ENCODE measurements at regions not wholly inside any gene's neighbourhood (a gene's known extent, or its start where the extent isn't known, plus 50 kb on each side); places are given as distances from the start of the nearest gene placed in this dataset.
A peak's percentile ranks its signal among the peaks of the same experiment; 100 is the strongest.

DNA sequence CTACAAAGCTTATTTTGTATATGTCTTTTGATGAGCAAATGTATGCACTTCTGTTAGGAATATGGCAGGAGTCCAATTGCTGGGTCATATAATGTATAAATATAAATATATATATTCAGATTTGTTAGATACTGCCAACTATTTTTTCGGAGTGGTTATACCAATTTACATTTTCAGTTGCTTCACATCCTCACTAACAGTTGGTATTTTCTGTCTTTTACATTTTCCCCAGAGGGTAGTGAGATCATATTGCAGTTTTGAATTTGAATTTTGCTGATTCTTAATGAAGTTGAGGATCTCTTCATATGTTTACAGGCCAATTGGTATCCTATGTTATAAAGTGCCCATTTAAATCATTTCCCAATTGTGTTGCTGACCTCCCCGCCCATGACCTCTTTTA lies 139.0 kb upstream of the KCNMB2 start:
- DNase-seq = no peak

DNA sequence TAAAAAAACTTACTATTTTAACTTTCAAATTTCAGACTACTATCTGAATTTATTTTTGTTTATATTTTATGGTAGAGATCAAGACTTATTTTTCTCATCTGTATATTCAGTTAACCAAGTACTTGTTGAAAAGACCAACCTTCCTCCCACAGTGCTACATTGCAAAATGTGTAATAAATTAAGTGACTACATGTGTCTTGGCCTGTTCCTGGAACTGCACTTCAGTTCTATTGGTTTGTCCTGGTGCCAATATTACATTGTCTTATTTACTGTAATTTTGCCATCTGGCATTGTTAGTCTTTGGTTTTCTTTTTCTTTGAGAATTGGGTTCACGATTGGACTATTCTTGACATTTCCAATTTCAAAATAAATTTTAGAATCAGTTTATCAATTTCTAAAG lies 138.4 kb upstream of the KCNMB2 start:
- DNase-seq = no peak

DNA sequence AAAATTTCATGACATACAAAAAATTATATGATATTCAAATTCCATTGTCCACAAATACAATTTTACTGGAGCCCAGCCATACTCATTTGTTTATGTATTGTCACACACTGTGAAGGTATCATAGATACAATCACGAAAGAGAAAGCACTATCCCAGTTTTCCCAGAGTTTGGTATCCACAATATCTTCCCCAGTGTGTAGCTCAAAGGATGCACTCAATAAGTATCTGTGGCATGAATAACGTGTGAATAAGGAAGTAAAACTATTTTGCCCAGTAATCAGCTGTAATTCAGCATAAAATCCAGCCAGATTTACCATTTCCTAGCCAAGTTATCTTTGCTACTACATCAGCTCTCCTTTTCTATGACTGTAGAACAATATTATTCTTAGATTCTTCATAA lies 131.3 kb upstream of the KCNMB2 start:
- DNase-seq = no peak

DNA sequence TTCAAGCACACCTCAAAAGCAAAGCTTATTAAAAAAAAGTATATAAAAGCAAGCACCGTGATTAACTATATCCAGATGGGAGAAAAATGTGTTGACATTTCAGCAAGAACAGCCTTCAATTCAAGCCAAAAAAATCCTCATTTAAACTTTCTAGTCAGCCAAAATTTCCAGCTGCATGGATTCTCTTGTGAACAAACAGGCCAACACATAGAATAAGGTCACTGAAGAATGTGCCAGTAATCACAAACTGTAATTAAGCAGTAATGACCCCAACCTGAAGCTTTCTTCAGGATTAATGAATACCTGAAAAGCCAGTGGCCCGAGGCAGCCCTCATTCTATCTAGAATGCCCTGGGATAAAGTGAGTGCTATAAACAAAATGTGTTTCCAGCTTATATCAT lies 130.7 kb upstream of the KCNMB2 start:
- no peak for DNase-seq

GRCh38 chr3:178406206-178406605 lies 130.0 kb upstream of the KCNMB2 start:
- DNase-seq = no peak

GRCh38 chr3:178415384-178415783 lies 120.9 kb upstream of the KCNMB2 start:
- no peak for DNase-seq

- no peak for DNase-seq
Measured at GRCh38 chr3:178417736-178418135, 118.5 kb upstream of the KCNMB2 start.

- no peak for DNase-seq
Measured at GRCh38 chr3:178419071-178419470, 117.2 kb upstream of the KCNMB2 start.

DNA sequence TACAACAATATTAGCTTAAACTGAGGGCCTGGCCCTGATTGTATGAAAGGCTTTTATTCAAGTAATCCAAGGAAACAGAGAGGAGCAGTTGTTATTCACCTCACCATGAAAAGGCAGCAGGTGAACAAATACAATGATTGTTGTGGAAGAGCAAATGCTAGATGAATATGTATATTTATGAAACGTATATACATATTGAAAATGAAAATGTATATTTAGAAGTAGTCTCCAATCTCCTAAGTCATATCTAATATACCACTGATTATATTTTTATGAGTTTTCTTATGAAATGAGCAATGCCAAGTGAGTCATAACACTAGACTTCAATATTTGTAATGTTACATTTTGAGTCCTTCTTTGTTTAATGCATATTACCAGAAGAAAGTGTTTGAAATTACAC lies 116.2 kb upstream of the KCNMB2 start:
- no peak for DNase-seq

DNA sequence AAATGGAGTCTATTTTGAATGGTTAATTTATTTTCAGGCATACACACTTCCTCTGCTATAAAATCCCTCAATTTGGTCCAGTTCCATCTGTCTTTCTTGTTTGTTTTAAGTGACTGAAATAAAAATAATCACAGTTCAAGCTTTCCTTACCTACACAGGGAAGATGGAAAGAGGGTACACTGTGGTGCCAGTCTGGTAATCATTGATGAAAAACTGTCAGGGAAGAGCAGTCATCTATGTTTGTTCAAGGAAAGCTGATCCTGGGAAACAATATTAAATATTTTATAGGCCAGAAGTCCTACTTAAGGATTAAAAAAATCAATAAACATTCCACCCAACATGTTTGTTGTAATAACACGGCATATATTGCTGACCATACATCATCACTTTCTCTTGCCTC lies 115.2 kb upstream of the KCNMB2 start:
- DNase-seq = no peak

GRCh38 chr3:178422406-178422805 lies 113.8 kb upstream of the KCNMB2 start:
- peak; percentile 10 for DNase-seq

DNA sequence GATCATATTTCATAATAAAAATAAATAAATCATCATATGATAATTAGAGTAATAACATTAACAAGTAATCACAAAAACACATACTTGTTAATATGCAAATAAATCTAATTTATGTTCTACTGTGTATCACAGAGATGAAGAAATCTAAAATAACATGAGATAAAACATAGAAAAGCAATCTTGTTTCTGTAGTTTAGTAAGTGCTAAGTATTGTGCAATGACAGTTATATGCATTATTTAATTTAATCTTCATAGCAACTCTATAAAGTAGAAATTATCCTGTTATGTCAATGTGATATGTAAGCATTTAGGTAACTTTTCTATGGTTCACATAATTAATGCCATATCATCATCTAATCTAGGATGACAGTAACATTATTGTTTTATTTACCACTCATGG lies 108.2 kb upstream of the KCNMB2 start:
- DNase-seq = no peak

GRCh38 chr3:178434206-178434805 lies 101.9 kb upstream of the KCNMB2 start:
- DNase-seq = peak; percentile 91

GRCh38 chr3:178435575-178435974 lies 100.7 kb upstream of the KCNMB2 start:
- DNase-seq = no peak

DNA sequence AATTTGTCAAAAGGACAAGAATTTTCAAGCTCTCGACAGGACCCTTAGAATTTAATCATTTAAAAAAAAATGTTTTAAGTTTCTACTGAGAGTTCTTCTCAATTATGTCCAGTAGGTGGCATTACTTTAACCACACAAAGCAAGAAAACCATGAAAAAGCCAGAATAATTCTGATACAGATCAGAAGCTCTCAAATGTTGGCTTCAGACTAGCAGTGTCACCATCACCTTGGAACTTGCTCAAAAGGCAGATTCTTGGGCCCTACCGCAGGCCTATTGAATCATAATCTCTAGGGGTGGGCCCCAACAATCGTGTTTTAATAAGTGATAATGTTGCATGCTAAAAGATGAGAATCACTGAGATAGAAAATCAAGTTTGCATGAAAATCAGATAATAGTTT lies 99.5 kb upstream of the KCNMB2 start:
- DNase-seq = peak; percentile 36

DNA sequence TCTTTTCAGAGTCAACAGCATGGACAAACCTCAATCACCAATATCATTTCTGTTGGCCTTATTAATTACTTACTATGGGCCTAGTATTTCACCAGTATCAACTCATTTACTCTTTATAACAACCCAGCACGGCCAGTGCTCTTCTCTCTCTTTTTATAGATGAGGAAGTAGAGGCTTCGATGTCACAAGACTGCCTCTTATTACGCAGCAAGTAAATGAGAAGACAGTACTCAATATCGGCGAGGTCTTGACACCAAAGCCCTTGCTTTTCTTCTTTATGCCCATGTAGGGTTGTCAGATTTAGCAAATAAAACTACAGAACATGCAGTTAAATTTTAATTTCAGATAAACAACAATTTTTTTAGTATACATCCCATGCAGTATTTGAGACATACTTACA lies 99.0 kb upstream of the KCNMB2 start:
- no peak for DNase-seq

DNA sequence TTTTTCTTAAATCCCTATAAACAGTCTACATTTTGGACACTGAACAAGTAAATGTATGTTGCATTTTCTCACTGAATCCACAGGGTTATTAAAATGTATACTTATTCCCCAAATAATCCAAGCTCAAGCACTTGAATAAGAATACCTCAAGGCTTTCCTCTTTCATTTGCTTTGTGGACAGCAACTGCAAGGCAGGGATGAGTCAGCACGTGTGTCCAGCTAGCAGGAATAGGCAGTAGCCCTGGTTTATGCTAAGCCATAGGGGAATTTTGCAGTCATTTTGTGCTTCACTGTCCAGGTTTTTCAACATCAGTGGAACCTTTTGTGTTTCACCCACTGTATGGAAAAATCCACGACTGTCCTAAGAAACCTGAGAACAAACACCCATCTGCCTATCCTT lies 96.7 kb upstream of the KCNMB2 start:
- peak; percentile 14 for DNase-seq

- peak; percentile 38 for DNase-seq
Measured at GRCh38 chr3:178440043-178440442, 96.2 kb upstream of the KCNMB2 start.

GRCh38 chr3:178443634-178444033 lies 92.6 kb upstream of the KCNMB2 start:
- DNase-seq = no peak

DNA sequence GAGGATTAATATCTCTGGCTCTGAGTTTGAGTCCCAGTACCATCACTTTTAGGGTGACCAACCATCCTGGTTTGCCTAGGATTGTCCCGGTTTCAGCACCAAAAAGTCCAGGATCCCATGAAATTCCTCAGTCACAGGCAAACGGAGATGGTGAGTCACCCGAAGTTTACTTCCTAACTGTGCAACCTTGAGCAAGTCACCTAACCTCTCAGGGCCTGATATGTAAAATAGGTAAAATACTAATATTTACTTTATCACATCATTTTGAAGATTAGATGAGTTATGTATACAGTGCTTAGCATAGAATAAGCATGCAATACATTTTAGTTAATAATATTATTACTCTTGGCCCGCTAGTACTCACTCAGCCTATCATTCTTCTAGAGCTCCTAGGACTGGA lies 91.1 kb upstream of the KCNMB2 start:
- DNase-seq = no peak

DNA sequence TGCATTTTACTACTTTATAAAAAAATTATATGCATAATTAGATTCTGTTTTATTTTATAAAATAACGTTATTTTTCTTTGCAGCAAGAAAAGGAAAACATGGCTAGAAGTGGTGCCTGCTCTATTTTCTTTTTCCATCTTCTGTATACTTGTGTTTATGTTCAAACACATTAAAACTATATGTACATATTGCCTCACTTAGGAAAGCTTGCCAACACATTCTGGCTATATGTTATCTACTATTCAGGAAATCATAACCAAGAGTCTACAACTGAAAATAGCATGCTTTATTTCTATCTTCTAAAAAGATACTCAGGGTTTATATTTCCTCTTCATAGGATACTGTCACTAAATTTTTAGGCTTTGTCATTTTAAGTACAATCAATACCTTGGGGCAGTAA lies 90.2 kb upstream of the KCNMB2 start:
- no peak for DNase-seq

DNA sequence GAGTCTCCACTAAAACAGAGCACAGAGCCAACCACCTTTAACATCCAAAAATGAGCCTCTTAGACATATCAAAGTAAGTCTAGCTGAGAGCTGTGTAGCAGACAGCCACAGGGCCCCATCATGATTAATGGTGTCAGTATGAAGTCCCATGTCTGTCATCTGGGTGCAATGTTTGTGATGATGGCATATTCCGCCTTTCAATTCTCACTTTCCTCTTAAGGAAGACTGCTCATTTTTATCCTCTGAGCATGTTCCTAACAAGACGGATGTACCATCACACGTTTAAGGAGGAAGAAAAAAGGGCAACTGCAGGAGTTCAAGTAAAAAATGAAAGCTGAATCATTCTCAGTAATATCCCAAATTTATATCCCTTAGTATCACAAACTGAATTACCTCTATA lies 85.8 kb upstream of the KCNMB2 start:
- no peak for DNase-seq

DNA sequence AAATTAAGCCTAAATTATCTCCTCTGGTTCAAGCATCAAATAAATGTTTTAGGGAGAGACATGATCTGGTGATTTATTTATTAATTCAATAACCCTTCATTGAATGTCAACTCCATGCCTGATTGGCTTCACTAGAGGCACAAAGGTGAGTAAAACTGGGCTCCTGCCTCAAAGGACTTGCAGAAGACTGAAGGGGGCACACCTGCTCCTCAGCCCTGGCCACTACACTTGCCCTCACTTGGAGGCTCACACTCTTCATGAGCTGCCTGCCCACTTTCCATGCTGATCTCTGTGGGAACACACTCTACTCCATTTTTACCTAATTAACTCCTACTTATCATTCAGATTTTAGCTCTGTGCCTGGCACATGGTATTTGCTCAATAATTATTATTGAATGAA lies 84.4 kb upstream of the KCNMB2 start:
- DNase-seq = no peak

DNA sequence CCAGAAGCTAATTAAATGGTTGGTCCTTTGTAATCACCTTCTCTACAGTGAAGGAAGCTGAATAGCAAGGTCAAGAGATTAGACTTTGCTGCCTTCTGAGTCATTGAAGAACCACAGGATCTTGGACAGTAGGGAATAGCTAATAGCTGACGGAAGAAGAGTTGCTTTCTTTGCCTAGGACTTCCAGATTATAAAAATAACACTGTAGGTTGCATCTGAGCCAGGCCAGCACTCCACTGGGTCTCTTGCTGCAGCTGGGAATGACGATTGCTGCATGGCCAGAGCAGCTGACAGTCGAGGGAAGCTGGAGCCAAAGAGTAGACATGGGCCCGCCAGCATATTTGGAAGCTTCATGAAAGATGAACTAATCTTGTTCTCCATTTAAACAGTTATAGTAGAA lies 81.5 kb upstream of the KCNMB2 start:
- no peak for DNase-seq

- DNase-seq = no peak
Measured at GRCh38 chr3:178455226-178455625, 81.0 kb upstream of the KCNMB2 start.

DNA sequence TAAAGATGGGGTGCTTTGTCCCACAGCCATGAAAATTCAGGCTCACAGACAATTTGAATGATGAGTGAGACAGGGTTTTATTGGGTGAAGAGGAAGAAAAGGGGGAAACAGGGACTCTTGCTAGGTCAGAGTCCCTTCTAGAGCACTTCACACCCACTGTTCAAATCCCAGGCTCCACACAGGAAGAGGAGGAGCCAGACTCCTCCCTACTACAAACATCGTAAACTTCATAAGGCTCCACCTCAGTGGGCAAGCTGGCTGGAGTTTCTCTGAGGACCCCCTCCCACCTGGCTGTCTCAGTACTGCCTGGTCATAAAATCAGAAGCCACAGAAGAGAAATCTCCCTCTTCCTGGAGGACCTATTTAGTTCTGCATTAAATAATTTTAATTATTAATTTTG lies 80.3 kb upstream of the KCNMB2 start:
- DNase-seq = no peak

Measured in NCI-H82 (cell line).